CD4-positive, alpha-beta T cell treated with Interleukin-17A for 1 hour (primary cell): ENCODE measurements at regions not wholly inside any gene's neighbourhood (a gene's known extent, or its start where the extent isn't known, plus 50 kb on each side); places are given as distances from the start of the nearest gene placed in this dataset.

Source experiments
- DNase-seq: peaks from one replicate; pipeline ENCODE4 v3.0.0-alpha.2; 2020

DNA sequence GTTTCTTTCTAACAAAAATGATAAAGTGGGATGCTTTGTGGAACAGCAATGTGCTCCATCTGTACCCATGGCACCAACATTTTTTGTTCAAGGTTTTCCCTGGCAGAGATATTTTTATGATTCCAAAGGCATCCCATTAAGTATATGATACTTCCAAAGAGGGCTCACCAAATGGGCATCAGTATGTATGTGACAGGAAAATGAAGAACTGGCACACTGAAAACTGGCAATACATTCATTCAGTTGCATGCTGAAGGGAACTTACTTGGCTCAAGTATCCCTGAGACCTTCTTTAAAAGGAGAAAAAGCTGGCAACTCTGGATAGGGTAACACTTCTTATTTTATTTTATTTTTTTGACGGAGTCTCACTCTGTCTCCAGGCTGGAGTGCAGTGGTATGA lies 249.8 kb downstream of the IL20RB start:
- no peak for DNase-seq

DNA sequence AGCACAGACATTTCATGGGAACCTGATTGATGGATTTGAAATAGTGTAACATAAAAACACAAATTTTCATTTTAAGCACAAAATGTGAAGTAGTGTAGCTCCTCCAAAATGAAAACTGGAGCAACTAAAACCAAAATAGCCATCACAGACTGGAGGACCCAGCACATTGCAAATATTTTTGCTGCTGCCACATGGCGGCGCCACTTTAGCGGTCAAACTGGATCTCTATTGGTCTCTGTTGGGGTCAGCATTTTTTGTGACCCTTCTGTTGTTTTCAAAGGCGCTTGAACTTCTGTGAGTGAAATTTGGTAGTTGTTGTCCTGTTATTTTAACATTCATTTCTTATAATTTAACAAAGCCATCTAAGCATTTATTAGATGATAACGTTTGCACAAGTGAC lies 259.9 kb downstream of the IL20RB start:
- no peak for DNase-seq

DNA sequence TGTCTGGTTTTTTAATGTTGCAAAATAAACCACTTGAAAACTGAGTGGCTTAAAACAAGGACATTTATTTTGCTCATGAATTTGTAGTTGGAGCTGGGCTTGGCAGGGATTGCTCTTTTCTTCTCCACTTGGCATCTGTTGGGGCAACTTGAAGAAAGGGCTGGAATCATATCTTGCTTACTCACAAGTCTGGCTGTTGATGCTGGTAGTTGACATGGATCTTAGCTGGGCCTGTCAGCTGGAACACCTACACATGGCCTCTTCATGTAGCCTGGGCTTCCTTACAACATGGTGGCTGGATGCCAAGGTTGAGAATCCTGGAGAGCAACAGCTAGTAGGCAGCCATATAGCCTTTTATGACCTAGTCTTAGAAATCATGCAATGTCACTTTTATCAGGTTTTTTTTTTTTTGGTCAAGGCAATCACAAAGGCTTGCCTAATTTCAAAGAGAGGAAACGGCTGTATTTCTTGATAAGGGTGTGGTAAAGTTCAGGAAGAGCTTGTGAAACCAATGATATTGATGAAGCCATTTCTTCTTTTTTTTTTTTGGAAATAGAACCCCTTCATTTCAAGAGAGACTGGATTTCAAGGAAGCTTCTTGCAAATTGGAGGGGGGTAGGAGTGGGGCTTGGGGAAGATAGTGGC lies 262.1 kb downstream of the IL20RB start:
- DNase-seq = no peak

DNA sequence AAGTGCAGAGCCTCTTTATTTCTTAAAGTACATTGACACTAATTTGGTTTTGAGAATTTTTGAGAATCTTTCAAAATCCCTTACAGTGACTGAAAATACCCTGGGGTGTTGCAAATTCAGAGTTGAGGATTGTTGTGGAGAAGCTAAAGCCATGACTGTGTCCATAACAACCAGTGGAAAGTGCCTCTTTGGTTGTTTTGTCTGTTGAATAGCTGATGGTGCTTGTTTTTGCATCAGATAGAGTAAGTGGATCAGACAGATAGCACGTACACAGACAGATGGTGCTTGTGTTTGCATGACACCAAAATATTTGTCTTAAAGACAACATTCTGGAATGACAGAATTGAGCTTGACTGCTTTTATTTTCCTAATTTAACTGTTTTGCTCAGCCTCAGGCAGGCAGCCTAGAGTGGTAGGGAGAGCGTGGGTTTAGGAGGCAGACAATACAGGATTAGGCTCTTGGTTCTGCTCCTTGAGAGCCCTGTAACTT lies 265.0 kb downstream of the IL20RB start:
- no peak for DNase-seq

DNA sequence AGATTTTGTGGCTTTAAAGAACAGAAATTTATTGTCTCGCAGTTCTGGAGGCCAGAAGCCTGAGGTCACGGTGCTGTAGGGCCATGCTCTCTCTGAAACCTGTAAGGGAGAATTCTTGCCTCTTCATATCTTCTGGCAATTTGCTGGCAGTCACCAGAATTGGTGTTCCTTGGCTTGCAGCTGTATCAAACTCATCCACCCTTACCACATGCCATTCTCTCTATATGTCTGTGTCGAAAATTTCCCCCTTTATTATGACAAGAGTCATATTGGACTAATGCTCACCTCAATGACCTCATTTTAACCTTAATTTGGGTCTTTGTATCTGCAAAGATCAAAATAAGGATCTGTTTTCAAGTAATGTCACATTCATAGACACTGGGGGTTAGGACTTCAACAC lies 266.7 kb downstream of the IL20RB start:
- no peak for DNase-seq

DNA sequence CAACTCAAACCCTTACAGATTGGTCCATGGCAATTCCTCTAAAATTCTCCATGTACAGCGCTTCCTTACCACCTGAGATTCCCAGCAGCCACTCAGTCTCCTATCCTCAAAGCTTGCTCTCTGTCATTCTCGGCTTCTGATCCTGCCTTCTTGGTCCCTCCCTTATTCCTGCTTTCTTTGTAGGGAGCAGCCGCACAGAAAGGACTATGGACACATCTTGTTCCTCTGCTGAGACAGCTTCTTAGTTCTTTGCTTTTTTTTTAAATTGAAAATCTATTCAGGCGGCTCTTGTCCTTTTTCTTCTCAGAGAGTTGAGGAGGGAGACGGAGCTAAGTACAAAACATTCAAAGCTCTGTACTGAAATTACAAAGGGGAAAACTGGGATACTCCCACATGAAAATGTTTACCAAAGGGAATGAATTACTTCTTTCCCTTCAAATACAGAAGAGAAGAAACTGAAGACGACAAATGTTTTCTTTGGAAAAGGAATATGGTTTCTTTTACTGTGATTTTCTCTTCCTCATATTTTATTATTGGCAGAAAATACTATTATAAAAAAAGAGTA lies 285.1 kb downstream of the IL20RB start:
- DNase-seq = no peak

DNA sequence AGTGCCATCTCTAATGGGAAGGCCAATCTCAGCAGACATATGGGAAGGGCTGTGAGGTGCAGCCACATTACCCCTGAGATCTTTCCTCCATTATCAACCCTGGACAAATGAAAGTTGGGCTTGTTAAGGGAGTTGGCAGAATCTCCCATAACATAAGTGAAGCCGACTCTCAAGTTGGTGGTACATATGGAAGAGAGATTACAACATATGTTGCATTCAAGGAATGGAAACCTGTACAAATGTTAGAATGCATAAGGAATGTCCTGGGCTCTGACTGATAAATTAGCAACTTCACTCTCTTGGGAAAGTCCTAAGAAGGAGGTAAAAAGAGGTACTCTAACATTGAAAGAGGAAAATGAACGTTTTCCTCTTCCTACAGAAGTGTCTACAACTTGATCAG lies 288.7 kb downstream of the IL20RB start:
- DNase-seq = no peak

DNA sequence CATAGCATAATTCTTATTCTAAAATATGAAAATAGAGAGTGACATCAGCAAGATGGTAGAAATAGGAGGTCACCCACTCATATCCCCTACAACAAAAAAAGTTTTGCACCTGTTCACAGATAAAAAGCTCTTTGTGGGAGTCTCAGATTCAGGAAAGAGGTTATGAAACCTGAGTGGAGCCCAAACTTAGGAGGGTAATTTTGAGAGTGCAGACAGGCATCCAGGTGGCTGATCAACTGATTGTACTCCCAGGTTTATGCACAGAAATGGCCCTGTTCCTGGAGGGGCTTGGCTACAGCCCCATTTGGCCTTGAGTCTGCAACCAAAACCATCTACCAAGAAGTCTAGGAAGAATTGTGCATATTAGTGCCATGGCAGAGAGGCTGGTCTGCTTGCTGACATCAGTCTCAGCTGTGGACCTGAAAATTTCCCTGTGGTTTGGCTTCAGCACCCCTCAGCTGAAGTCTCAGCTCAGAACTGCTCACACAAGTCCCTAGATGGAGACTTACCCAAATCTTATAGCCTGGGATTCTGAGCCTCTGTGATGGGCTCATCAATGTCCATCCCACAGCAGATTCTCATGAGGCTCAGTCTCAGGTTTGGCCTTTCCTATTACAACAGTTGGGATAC lies 291.6 kb downstream of the IL20RB start:
- DNase-seq = no peak

DNA sequence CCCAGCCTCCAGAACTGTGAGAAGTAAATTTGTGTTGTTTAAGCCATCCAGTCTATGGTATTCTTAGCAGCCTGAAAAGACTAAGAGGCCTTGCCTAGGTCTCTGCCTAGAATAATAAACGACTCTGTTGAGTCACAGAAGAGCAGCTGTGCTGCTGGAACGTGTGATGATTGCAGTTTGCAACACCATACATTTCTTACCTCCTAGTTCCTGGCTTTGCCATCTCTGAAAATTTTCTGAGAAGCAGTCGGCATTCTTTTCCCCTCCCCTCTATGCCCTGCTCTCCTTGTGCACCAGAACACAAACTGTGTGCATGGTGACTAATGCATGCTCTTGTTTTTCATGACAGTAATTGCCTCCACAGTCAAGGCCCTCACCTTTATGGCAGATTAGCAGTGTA lies 301.3 kb downstream of the IL20RB start:
- no peak for DNase-seq

DNA sequence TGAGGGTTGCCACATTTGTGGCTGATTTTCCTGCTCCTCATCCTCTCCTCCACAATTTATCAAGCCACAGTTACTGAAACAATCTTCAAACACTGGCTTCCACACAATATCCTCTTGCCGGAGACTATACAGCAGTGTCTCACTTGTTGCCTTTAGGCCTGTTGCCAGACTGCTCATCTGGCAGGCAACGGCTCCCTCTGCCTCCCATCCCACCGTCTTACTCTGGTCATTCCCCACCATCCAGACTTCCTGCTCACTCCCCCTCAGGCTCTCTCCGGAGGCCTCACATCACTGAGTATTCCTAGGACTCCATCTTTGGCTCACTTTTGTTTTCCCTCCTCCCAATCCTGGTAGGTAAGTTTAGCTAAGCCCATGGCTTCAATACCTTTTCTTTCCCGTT lies 301.9 kb downstream of the IL20RB start:
- DNase-seq = no peak

DNA sequence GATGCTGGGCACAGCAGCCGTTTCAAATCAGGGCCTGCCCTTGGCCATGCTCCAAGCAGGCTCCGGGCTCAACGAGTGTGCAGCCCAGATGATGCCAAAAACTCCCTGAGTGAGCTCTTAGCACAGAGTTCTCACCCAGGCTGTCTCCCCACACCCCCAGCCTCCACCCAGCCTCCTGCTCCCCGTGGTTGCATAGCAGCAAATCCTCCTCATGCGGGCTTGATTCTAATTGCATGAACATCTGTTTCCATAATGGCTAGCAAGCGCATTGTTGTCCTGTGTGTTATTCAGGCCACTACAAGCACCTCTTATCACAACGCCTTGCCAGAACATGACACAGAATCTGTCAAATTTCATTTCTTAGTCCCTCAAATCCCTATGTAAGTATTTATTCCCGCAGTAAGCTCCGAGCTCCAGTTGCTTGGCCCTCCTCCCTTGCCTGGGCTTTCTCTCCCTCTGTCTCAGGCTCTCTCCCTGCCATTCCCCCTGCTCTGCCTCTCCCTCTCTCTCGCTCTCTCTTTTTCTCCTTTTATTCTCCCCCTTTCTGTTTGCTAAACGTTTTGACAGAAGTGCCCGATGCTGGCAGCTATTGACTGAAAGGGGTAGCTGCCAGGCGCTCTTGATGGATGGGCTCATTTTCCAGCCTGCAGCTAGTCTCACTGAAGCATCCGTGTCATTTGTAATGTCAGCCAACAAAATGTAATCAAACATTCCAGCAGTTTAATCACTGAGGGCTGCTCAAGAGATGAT lies 306.5 kb downstream of the IL20RB start:
- no peak for DNase-seq

DNA sequence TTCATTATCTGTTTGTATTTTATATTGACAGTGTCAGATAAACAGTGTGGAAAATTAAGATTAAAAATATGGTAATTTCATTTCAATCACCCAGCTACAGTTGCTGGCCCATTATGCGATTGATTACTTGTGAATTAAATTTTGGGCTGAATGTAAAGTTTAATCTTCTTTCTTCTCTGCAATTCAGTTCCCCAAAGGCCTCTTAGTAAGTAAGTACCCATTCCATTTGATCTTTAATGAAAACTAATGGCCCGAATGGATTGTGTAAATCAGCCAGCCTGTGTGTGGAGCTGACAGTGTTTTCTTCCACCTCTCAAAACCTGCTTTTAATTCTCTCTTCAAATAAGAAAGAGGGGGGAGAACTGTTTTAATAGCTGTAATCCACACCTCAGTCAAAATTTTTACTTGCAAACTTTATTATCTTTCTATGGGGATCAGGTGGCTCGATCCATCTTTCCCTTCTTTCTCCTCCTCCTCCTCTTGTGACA lies 307.1 kb downstream of the IL20RB start:
- DNase-seq = no peak

DNA sequence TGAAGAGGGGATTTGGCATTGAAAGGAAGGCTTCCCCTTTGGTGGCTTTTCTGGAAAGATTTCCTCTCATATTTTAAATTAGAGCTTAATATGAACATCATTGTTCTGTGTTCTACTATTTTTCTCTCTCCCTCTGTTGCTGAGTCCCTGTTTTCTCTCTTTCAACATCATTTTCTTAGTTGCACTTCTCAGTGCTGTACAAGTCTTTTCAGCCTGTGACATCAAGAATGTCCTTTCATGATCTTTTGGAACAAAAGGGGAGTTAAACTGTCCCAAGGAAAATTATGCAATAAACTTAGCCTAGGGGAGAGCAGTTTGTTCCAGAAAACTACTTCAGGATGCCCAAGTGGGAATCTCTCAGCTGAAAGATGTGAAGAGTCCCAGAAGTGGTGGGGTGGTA lies 325.1 kb downstream of the IL20RB start:
- DNase-seq = no peak

DNA sequence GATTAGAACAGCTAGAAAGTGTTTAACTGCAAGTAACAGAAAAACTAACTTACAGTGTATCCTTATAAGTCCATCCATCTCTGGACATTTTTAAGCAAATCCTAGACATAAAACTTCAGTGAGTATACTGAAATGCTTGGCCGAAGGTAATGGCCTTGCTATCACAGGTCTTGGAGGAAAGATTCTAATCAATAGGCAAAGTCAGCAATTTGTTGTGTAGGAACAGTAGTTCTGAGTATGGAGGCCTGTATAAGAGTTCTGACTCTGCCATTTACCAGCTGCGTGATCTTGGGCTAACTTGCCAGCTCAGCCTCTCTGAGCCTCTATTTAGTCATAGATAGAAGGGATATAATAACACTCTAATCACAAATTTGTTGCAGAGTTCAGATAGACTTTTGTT lies 328.1 kb downstream of the IL20RB start:
- no peak for DNase-seq

DNA sequence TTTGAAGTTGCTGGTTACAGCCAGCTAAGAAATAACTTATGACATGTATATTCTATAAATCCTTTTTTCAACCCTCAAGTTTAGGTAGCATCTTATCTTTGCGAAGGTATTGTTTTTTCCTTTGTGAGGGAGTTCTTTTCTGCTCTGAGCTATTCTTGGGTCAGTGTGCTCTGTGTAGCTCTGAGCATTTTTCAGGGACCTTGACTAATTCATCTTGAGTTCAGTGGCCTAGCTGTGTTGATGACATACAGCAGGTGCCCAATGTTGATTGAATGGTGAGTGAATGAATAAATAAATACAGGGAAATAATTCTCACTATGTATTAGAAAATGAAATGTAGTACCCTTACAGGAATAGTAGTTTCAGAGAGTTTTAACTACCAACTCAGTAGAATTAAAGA lies 335.3 kb downstream of the IL20RB start:
- no peak for DNase-seq

DNA sequence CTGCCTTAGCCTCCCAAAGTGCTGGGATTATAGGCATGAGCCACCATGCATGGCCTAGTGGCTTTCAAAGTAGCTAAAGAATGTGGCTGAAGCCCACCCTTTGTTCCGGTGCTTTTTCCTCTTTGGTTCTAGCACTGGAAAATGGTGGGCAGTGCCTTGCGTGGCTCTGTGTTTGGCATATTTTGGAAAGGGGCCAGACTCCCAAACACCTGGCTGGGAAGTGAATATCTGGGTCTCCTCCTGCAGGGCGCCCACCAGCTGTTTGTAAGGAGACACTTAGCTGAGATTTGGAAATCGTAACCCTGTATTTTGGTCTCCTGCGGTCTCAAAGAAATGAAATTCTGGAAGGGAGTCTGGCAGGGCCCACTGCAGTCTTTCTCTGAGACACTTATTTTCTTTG lies 336.4 kb downstream of the IL20RB start:
- no peak for DNase-seq

DNA sequence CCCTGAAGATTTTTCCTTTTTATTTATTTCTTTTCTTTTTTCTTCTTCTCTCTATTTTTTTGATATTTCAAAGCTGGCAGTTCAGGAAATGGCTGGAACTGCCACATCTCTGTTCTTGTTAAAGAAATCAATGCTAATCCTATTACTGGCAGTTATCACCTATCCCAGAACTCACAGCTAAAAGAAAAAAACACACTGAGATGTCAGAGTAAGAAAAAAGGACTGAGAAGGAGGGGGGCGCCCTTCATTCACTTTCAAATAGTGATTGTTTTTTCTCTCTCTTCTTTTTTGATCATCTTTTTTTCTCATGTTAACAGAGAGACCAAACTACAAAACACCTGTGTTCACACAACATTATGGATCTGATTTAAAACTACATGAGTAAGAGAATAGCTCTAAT lies 337.1 kb downstream of the IL20RB start:
- no peak for DNase-seq

DNA sequence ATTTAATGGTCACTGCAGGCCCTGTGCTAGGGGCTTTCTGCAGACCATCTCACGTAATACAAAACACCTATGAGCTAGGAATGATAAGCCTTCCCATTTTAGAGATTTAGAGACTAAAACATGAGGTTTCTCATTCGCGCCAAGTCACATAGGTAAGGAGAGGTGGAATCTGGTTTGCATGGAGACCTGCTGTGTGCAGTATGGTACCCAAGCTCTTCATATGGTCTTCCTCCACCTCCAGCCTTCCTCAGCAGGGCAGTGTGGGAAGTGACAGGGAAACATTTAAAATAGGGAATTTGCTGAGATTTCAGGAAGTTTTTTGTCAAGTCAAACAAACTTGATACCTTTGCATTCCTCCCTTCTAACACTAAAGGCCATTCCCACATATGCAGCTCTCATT lies 337.6 kb downstream of the IL20RB start:
- DNase-seq = no peak

DNA sequence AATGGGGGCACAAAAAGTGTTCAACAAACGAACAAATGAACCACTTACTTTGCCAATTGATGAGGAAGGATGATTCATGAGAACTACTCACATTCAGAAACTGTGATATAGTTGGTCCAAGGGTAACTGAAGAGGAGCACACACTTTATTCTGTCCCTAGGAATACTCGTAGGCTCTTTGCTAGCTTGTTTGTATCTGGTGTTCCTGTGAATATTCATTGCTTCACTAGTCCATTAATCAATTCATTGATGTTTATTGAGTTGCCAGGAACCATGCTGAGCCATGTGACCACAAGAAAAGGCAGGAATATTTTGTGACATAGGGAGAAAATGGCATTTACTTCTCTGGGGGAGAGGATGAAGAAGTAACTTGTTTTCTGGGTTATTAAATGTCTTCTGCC lies 338.3 kb downstream of the IL20RB start:
- DNase-seq = no peak

DNA sequence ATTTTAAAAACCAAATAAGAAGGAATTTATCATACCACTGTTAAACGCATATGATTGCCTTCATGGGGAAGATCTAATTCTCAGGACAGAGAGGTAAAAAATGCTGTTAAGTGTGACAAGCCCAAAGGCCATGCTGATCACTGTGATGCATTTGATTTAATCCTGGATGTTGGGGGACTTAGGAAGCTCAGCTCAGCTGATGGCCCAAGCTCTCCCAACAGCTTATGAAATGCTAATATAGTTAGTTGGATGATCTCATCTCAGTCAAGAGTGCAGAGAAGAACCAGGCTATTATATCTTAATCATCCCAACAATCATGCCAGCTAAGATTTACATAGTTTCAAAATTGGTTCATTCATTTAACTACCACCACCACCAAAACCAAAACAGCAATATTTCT lies 340.0 kb downstream of the IL20RB start:
- DNase-seq = no peak

DNA sequence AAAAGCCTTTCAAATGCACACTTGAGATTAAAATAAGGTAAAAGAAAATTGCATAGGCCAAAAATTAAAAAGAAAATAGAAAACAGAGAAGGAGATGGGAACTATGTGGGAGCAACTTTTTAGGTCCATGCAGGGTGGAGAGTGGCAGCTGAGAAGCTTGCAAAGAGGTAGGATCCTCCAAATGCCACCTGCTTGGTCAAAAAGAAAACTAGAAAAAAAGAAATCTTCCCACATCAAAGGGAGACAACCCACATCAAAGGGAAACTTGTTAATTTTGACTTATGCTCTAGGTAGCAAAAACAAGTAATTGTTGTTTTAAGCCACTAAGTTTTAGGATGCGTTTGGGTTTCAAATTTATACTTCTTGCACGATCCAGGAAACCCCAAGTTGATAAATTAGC lies 342.9 kb downstream of the IL20RB start:
- no peak for DNase-seq

DNA sequence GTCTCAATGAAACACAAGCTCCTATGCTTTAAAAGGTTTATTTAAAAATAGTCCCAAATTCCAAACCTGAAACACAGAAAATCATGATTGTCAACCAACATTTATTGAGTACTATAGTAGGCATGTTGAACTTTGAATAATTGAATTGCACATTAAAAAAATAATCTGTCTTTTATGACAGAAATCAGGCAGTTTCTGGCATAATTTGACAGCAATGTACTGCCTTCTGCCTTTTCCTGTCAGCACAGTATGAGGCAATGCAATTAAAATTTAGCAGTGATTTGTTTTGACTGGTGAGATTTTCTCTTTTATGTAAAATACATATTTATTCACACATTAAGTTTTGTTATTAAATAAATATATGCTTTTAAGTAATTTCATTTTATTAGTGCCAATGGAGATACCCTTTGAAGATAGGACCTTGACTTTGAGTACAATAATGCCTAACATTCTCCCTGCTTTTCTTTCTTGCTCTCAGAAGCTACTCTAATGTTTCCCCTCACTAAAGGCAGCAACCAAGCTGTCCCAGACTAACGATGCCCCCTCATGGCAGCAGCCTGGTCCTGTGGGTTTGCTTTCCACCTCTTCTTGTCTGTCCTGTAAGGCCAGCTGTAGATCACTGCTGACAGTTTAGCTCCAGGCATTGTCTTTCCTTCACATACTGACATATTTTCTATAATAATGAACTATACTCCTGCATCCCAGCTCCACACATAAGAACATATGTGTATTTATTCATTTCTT lies 346.7 kb downstream of the IL20RB start:
- DNase-seq = no peak

DNA sequence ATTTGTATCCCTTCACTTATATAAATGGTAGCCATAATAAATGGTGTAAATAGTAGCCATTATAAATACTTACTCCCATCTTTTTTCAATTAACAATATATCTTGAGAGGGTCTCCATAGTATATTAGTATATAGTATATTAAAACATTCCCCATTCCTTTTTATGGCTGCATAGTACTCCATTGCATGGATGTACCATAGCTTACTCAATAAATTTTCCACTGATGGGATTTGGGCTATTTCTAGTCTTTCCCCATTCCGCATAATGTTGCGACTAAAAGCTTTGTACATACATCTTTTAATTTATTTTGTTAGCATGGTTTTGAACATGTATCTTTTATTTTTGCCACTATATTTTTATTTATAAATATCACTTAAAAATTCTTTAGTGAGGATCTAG lies 366.3 kb downstream of the IL20RB start:
- DNase-seq = no peak
